WTC11 (cell line): ENCODE measurements at regions not wholly inside any gene's neighbourhood (a gene's known extent, or its start where the extent isn't known, plus 50 kb on each side); places are given as distances from the start of the nearest gene placed in this dataset.

Experiments
- ATAC-seq: fragments of 200-7000 bp; cut with Tn5 transposase; 2 replicates; pipeline ENCODE4 v1.10.0; 2021; ENCODE audit warnings: mild to moderate bottlenecking, moderate library complexity
- CTCF ChIA-PET: fragments of 300-600 bp; sonication (Branson Sonifier 250); formaldehyde crosslinking; loops from one replicate; lab custom pipeline; 2021; ENCODE audit warnings: antibody characterized with exemption; lab: Charles Lee
- POLR2A ChIA-PET: fragments of 350-600 bp; sonication (Branson Sonifier 250); formaldehyde crosslinking; loops from one replicate; lab custom pipeline; 2021; ENCODE audit warnings: antibody characterized with exemption; lab: Charles Lee
- DNase-seq: peaks from one replicate; pipeline ENCODE4 v3.0.0; 2021; ENCODE audit warnings: low spot score
- H3K27ac Mint-ChIP-seq: 2 replicates; pipeline ENCODE4 v1.8.0; 2021; ENCODE audit warnings: mixed read lengths
- H3K27me3 Mint-ChIP-seq: 2 replicates; pipeline ENCODE4 v1.8.0; 2021; ENCODE audit warnings: low read depth, mild to moderate bottlenecking, moderate library complexity, mixed read lengths
- H3K36me3 Mint-ChIP-seq: 2 replicates; pipeline ENCODE4 v1.8.0; 2021; ENCODE audit warnings: mixed read lengths
- H3K4me1 Mint-ChIP-seq: 2 replicates; pipeline ENCODE4 v1.8.0; 2022; ENCODE audit warnings: mixed read lengths
- H3K4me3 Mint-ChIP-seq: 2 replicates; pipeline ENCODE4 v1.8.0; 2021; ENCODE audit warnings: mild to moderate bottlenecking, moderate library complexity, mixed read lengths
- H3K9me3 Mint-ChIP-seq: 2 replicates; pipeline ENCODE4 v1.8.0; 2021; ENCODE audit warnings: mixed read lengths
- AR ChIP-seq: fragments of 250-450 bp; sonication (Bioruptor Pico); IDR thresholded peaks from 2 replicates; pipeline ENCODE4 v1.9.0; 2021; ENCODE audit warnings: mild to moderate bottlenecking
- ATF1 ChIP-seq: sonication (generic); formaldehyde crosslinking; IDR thresholded peaks from 2 replicates; pipeline ENCODE4 v1.8.1; 2023; ENCODE audit warnings: mild to moderate bottlenecking, moderate library complexity, missing genetic modification reagents
- CREM ChIP-seq: sonication (generic); formaldehyde crosslinking; IDR thresholded peaks from 2 replicates; pipeline ENCODE4 v1.8.1; 2022; ENCODE audit warnings: mild to moderate bottlenecking, missing genetic modification reagents, moderate library complexity
- E2F5 ChIP-seq: sonication (generic); formaldehyde crosslinking; IDR thresholded peaks from 2 replicates; pipeline ENCODE4 v1.8.1; 2022; ENCODE audit warnings: mild to moderate bottlenecking, moderate library complexity, missing genetic modification reagents
- FOXP1 ChIP-seq: sonication (generic); formaldehyde crosslinking; IDR thresholded peaks from 2 replicates; pipeline ENCODE4 v1.8.0; 2022; ENCODE audit warnings: missing genetic modification reagents, mild to moderate bottlenecking, moderate library complexity, borderline replicate concordance
- GRHL2 ChIP-seq: fragments of 250-450 bp; sonication (Bioruptor Pico); IDR thresholded peaks from 2 replicates; pipeline ENCODE4 v1.8.0; 2022; ENCODE audit warnings: mild to moderate bottlenecking, moderate library complexity; ENCODE audit not compliant: insufficient replicate concordance, severe bottlenecking
- HMGXB4 ChIP-seq: sonication (generic); formaldehyde crosslinking; IDR thresholded peaks from 2 replicates; pipeline ENCODE4 v1.8.1; 2023; ENCODE audit warnings: mild to moderate bottlenecking, moderate library complexity, missing genetic modification reagents
- NFYB ChIP-seq: sonication (generic); formaldehyde crosslinking; conservative IDR thresholded peaks from 2 replicates; pipeline ENCODE4 v1.8.0; 2022; ENCODE audit warnings: low read depth, missing genetic modification reagents
- NR1H2 ChIP-seq: sonication (generic); formaldehyde crosslinking; IDR thresholded peaks from 2 replicates; pipeline ENCODE4 v1.9.0; 2021; ENCODE audit warnings: mild to moderate bottlenecking, moderate library complexity, missing genetic modification reagents
- NR3C1 ChIP-seq: sonication (generic); formaldehyde crosslinking; conservative IDR thresholded peaks from 2 replicates; pipeline ENCODE4 v1.8.1; 2023; ENCODE audit warnings: low read depth, mild to moderate bottlenecking, missing genetic modification reagents
- OVOL2 ChIP-seq: fragments of 250-450 bp; sonication (Bioruptor Pico); IDR thresholded peaks from 2 replicates; pipeline ENCODE4 v1.9.0; 2021; ENCODE audit warnings: mild to moderate bottlenecking, borderline replicate concordance
- SMAD3 ChIP-seq: sonication (generic); formaldehyde crosslinking; IDR thresholded peaks from 2 replicates; pipeline ENCODE4 v1.8.0; 2022; ENCODE audit warnings: missing genetic modification reagents, mild to moderate bottlenecking, borderline replicate concordance
- USF2 ChIP-seq: sonication (generic); formaldehyde crosslinking; IDR thresholded peaks from 2 replicates; pipeline ENCODE4 v1.8.1; 2023; ENCODE audit warnings: mild to moderate bottlenecking, missing genetic modification reagents, moderate library complexity
- ZBTB21 ChIP-seq: sonication (generic); formaldehyde crosslinking; IDR thresholded peaks from 2 replicates; pipeline ENCODE4 v1.8.1; 2023; ENCODE audit warnings: mild to moderate bottlenecking, missing genetic modification reagents, borderline replicate concordance
- ZNF219 ChIP-seq: sonication (generic); formaldehyde crosslinking; IDR thresholded peaks from 2 replicates; pipeline ENCODE4 v1.8.0; 2023; ENCODE audit warnings: missing genetic modification reagents, mild to moderate bottlenecking, borderline replicate concordance
- ZNF263 ChIP-seq: sonication (generic); formaldehyde crosslinking; IDR thresholded peaks from 2 replicates; pipeline ENCODE4 v1.8.1; 2022; ENCODE audit warnings: low read depth, mild to moderate bottlenecking, moderate library complexity, missing genetic modification reagents
- ZNF423 ChIP-seq: fragments of 250-450 bp; sonication (Bioruptor Pico); IDR thresholded peaks from 2 replicates; pipeline ENCODE4 v2.1.2; 2022; ENCODE audit warnings: mild to moderate bottlenecking, moderate library complexity
- ZNF512 ChIP-seq: sonication (generic); formaldehyde crosslinking; IDR thresholded peaks from 2 replicates; pipeline ENCODE4 v1.8.1; 2022; ENCODE audit warnings: missing genetic modification reagents, borderline replicate concordance

GRCh38 chr7:52685333-52685732 is 350.1 kb upstream of the POM121L12 start:
- no peak for TF ChIP-seq ZBTB21 (CRISPR knock-in tag)
- no peak for TF ChIP-seq NR1H2 (CRISPR knock-in tag)
- TF ChIP-seq SMAD3 = no peak
- TF ChIP-seq CREM = no peak
- no peak for TF ChIP-seq USF2 (CRISPR knock-in tag)
- TF ChIP-seq ZNF219 (CRISPR knock-in tag) = no peak
- no peaks in the 10 kb centered on the region for H3K27me3 Mint-ChIP-seq
- no peak overlapping the region for H3K27ac Mint-ChIP-seq
- ChIA-PET CTCF (no interaction called here), POLR2A (no interaction called here)
- no peak overlapping the region for H3K4me3 Mint-ChIP-seq
- ATAC-seq = no peak
- peaks cover 13% of the 10 kb centered on the region for H3K9me3 Mint-ChIP-seq
- no peaks in the 10 kb centered on the region for H3K36me3 Mint-ChIP-seq
- DNase-seq = no peak
- H3K4me1 Mint-ChIP-seq = peaks cover 6% of the 10 kb centered on the region; the same call in 1 of the 2 replicates

- Mint-ChIP-seq H3K9me3 (peaks cover 12% of the 10 kb centered on the region), H3K4me3 (no peak overlapping the region), H3K4me1 (0 out of 2 replicates have a peak, but pooled peaks cover under 1% of the 10 kb centered on the region), H3K27ac (no peak overlapping the region), H3K27me3 (no peaks in the 10 kb centered on the region), H3K36me3 (peaks cover 2% of the 10 kb centered on the region; the same call in 1 of the 2 replicates)
- ATAC-seq (no peak), DNase-seq (no peak)
- no peak for TF ChIP-seq AR
- TF ChIP-seq FOXP1 (CRISPR knock-in tag) = no peak
- TF ChIP-seq ZNF423 (CRISPR knock-in tag) = no peak
- TF ChIP-seq GRHL2 (CRISPR knock-in tag) = no peak
- no peak for TF ChIP-seq OVOL2 (CRISPR knock-in tag)
- TF ChIP-seq ZNF512 = no peak
- ChIA-PET CTCF (no interaction called here), POLR2A (no interaction called here)
Measured at GRCh38 chr7:52684388-52684787, 351.0 kb upstream of the POM121L12 start.

- H3K4me3 Mint-ChIP-seq = no peak overlapping the region
- H3K4me1 Mint-ChIP-seq = no peaks in the 10 kb centered on the region
- H3K36me3 Mint-ChIP-seq = peaks cover 6% of the 10 kb centered on the region
- H3K9me3 Mint-ChIP-seq = peaks cover 17% of the 10 kb centered on the region
- TF ChIP-seq NR1H2 (CRISPR knock-in tag) = no peak
- TF ChIP-seq NFYB (CRISPR knock-in tag) = no peak
- no peak for TF ChIP-seq FOXP1 (CRISPR knock-in tag)
- TF ChIP-seq ATF1 = no peak
- TF ChIP-seq E2F5 (CRISPR knock-in tag) = no peak
- TF ChIP-seq ZNF263 (CRISPR knock-in tag) = no peak
- TF ChIP-seq ZBTB21 (CRISPR knock-in tag) = no peak
- TF ChIP-seq USF2 (CRISPR knock-in tag) = no peak
- no peak for TF ChIP-seq ZNF423 (CRISPR knock-in tag)
- no peak for TF ChIP-seq NR3C1
- no peak for TF ChIP-seq HMGXB4 (CRISPR knock-in tag)
- TF ChIP-seq, all 79 proteins: peak for 0
- CTCF ChIA-PET = no interaction called here
- POLR2A ChIA-PET = no interaction called here
- H3K27me3 Mint-ChIP-seq = no peaks in the 10 kb centered on the region
- no peak for ATAC-seq
- H3K27ac Mint-ChIP-seq = no peak overlapping the region
- DNase-seq = no peak
Measured at GRCh38 chr7:52682993-52683392, 352.4 kb upstream of the POM121L12 start.
